ENCODE measurements at regions not wholly inside any gene's neighbourhood (a gene's known extent, or its start where the extent isn't known, plus 50 kb on each side); places are given as distances from the start of the nearest gene placed in this dataset.
"Not testable (repeated sequence)": the region's sequence is repeated elsewhere in the genome, so short reads cannot be mapped to it uniquely, and the experiment has no call there.

- H3K4me3 ChIP-seq (ENCODE audit: low read depth, low read length), result no peak overlapping the region
- DNase-seq (ENCODE audit: low read depth), result no peak
- no peak for TF ChIP-seq CTCF (conservative IDR thresholded peaks at IDR 0.05; ENCODE audit: low read depth, low read length)
These were observed 567.4 kb upstream of the PTCHD4 start for GRCh38 chr6:48678390-48678789.

- no peak for TF ChIP-seq CTCF (conservative IDR thresholded peaks at IDR 0.05; ENCODE audit: low read depth, low read length)
- no peak for DNase-seq (ENCODE audit: low read depth)
- H3K4me3 ChIP-seq (ENCODE audit: low read depth, low read length), result no peak overlapping the region
These were observed 560.5 kb upstream of the PTCHD4 start for GRCh38 chr6:48671505-48671904.

- TF ChIP-seq CTCF (conservative IDR thresholded peaks at IDR 0.05; ENCODE audit: low read depth, low read length), result no peak
- H3K4me3 ChIP-seq (ENCODE audit: low read depth, low read length), result no peak overlapping the region
- DNase-seq (ENCODE audit: low read depth), result no peak
These were observed 559.5 kb upstream of the PTCHD4 start for GRCh38 chr6:48670546-48670945.

- TF ChIP-seq CTCF (conservative IDR thresholded peaks at IDR 0.05; ENCODE audit: low read depth, low read length), result no peak
- no peak for DNase-seq (ENCODE audit: low read depth)
- no peak overlapping the region for H3K4me3 ChIP-seq (ENCODE audit: low read depth, low read length)
These were observed 556.8 kb upstream of the PTCHD4 start for GRCh38 chr6:48667797-48668196.

- TF ChIP-seq CTCF (conservative IDR thresholded peaks at IDR 0.05; ENCODE audit: low read depth, low read length), result no peak
- DNase-seq (ENCODE audit: low read depth), result no peak
- H3K4me3 ChIP-seq (ENCODE audit: low read depth, low read length), result no peak overlapping the region
These were observed 553.8 kb upstream of the PTCHD4 start for GRCh38 chr6:48664826-48665225.

- DNase-seq (ENCODE audit: low read depth), result no peak
- no peak overlapping the region for H3K4me3 ChIP-seq (ENCODE audit: low read depth, low read length)
- TF ChIP-seq CTCF (conservative IDR thresholded peaks at IDR 0.05; ENCODE audit: low read depth, low read length), result no peak
These were observed 547.9 kb upstream of the PTCHD4 start for GRCh38 chr6:48658915-48659314.

- no peak overlapping the region for H3K4me3 ChIP-seq (ENCODE audit: low read depth, low read length)
- no peak for TF ChIP-seq CTCF (conservative IDR thresholded peaks at IDR 0.05; ENCODE audit: low read depth, low read length)
- peak; percentile 16 for DNase-seq (ENCODE audit: low read depth)
These were observed 530.5 kb upstream of the PTCHD4 start for GRCh38 chr6:48641544-48641943.

- H3K4me3 ChIP-seq (ENCODE audit: low read depth, low read length); DNase-seq (ENCODE audit: low read depth): not testable (repeated sequence)
These were observed 527.8 kb upstream of the PTCHD4 start for GRCh38 chr6:48638796-48639195.
